ENCODE measurements at regions not wholly inside any gene's neighbourhood (a gene's known extent, or its start where the extent isn't known, plus 50 kb on each side); places are given as distances from the start of the nearest gene placed in this dataset.

DNA sequence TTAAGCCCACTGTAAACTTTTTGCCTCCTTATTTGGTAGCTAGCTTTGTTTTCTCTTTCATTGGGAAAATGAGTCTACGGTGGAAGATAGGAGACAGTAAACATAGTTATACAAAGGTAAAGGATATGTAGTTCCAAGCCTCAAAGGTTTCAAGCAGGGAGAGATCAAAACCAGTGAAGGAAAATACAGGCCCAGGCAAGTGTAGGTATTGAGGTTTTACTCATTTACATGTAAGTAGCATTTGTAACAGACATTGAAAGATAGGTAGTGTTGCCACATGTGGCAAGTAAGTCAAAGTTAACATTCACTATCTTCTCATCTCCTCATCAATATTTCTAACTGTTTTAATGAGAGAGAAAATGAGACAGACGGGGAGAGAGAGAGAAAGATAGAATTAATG is 136.5 kb downstream of the RTL3 start:
- Histone ChIP-seq H3K27me3 (ENCODE audit: control insufficient read depth, insufficient read depth, low read length) (no peaks in the 10 kb centered on the region), H3K36me3 (ENCODE audit: control insufficient read depth, insufficient read depth, low read length) (no peaks in the 10 kb centered on the region), H3K4me3 (ENCODE audit: low read length) (no peak overlapping the region), H3K4me1 (ENCODE audit: control insufficient read depth, insufficient read depth, low read length) (no peaks in the 10 kb centered on the region), H3K9me3 (ENCODE audit: control insufficient read depth, insufficient read depth, low read length) (no peaks in the 10 kb centered on the region), H3K27ac (ENCODE audit: low read length) (no peak overlapping the region)
- intact Hi-C loops (cut with micrococcal nuclease) = no loop called here
- H3K4me3 Mint-ChIP-seq = no peak overlapping the region
- H3K27me3 Mint-ChIP-seq (ENCODE audit: low read depth in 2 of 2) = no peaks in the 10 kb centered on the region
- WGBS (ENCODE audit: insufficient coverage) = 100% methylated on average over 1 of the region's 2 CpGs
- ATAC-seq (no peak), DNase-seq (no peak)
- TF ChIP-seq CTCF (IDR thresholded peaks at IDR 0.05) = no peak
- H3K36me3 Mint-ChIP-seq = no peaks in the 10 kb centered on the region
- no peak overlapping the region for H3K27ac Mint-ChIP-seq
- no peaks in the 10 kb centered on the region for H3K9me3 Mint-ChIP-seq
- H3K4me1 Mint-ChIP-seq = no peaks in the 10 kb centered on the region

GRCh38 chrX:78517124-78517523 is 142.0 kb downstream of the RTL3 start:
- no peak overlapping the region for H3K4me3 ChIP-seq (ENCODE audit: low read length)
- Mint-ChIP-seq H3K4me3 (no peak overlapping the region), H3K27me3 (ENCODE audit: low read depth in 2 of 2) (no peaks in the 10 kb centered on the region), H3K4me1 (no peaks in the 10 kb centered on the region), H3K9me3 (no peaks in the 10 kb centered on the region), H3K27ac (no peak overlapping the region), H3K36me3 (no peaks in the 10 kb centered on the region)
- H3K27me3 ChIP-seq (ENCODE audit: control insufficient read depth, insufficient read depth, low read length) = no peaks in the 10 kb centered on the region
- WGBS (ENCODE audit: insufficient coverage) = 0% methylated on average over 3 of the region's 4 CpGs
- no peaks in the 10 kb centered on the region for H3K9me3 ChIP-seq (ENCODE audit: control insufficient read depth, insufficient read depth, low read length)
- DNase-seq = peak in 1 of 2 donors; percentile 89
- no peaks in the 10 kb centered on the region for H3K36me3 ChIP-seq (ENCODE audit: control insufficient read depth, insufficient read depth, low read length)
- peak; percentile 40 to 61 (median 44) for ATAC-seq
- no peak overlapping the region for H3K27ac ChIP-seq (ENCODE audit: low read length)
- no peaks in the 10 kb centered on the region for H3K4me1 ChIP-seq (ENCODE audit: control insufficient read depth, insufficient read depth, low read length)
- no peak for TF ChIP-seq CTCF (IDR thresholded peaks at IDR 0.05)
- intact Hi-C loops (cut with micrococcal nuclease) = no loop called here

- H3K36me3 ChIP-seq (ENCODE audit: control insufficient read depth, insufficient read depth, low read length) = no peaks in the 10 kb centered on the region
- no peaks in the 10 kb centered on the region for H3K27me3 ChIP-seq (ENCODE audit: control insufficient read depth, insufficient read depth, low read length)
- Mint-ChIP-seq H3K27ac (no peak overlapping the region), H3K4me3 (no peak overlapping the region), H3K36me3 (no peaks in the 10 kb centered on the region), H3K27me3 (ENCODE audit: low read depth in 2 of 2) (no peaks in the 10 kb centered on the region), H3K9me3 (no peaks in the 10 kb centered on the region), H3K4me1 (no peaks in the 10 kb centered on the region)
- DNase-seq = peak in 1 of 2 donors; percentile 56
- H3K9me3 ChIP-seq (ENCODE audit: control insufficient read depth, insufficient read depth, low read length) = no peaks in the 10 kb centered on the region
- no peaks in the 10 kb centered on the region for H3K4me1 ChIP-seq (ENCODE audit: control insufficient read depth, insufficient read depth, low read length)
- no peak overlapping the region for H3K4me3 ChIP-seq (ENCODE audit: low read length)
- ATAC-seq = no peak
- intact Hi-C loops (cut with micrococcal nuclease) = no loop called here
- H3K27ac ChIP-seq (ENCODE audit: low read length) = no peak overlapping the region
- no peak for TF ChIP-seq CTCF (IDR thresholded peaks at IDR 0.05)
Measured at GRCh38 chrX:78514852-78515251, 144.3 kb downstream of the RTL3 start.

- Histone ChIP-seq H3K27ac (ENCODE audit: low read length) (no peak overlapping the region), H3K9me3 (ENCODE audit: control insufficient read depth, insufficient read depth, low read length) (no peaks in the 10 kb centered on the region), H3K27me3 (ENCODE audit: control insufficient read depth, insufficient read depth, low read length) (no peaks in the 10 kb centered on the region), H3K4me1 (ENCODE audit: control insufficient read depth, insufficient read depth, low read length) (no peaks in the 10 kb centered on the region), H3K36me3 (ENCODE audit: control insufficient read depth, insufficient read depth, low read length) (no peaks in the 10 kb centered on the region), H3K4me3 (ENCODE audit: low read length) (no peak overlapping the region)
- H3K27ac Mint-ChIP-seq = no peak overlapping the region
- intact Hi-C loops (cut with micrococcal nuclease) = no loop called here
- no peak for TF ChIP-seq CTCF (IDR thresholded peaks at IDR 0.05)
- H3K9me3 Mint-ChIP-seq = no peaks in the 10 kb centered on the region
- ATAC-seq (no peak), DNase-seq (no peak)
- no peaks in the 10 kb centered on the region for H3K4me1 Mint-ChIP-seq
- H3K36me3 Mint-ChIP-seq = no peaks in the 10 kb centered on the region
- no peak overlapping the region for H3K4me3 Mint-ChIP-seq
- WGBS (ENCODE audit: insufficient coverage) = 88% methylated on average over 5 of the region's 5 CpGs
- no peaks in the 10 kb centered on the region for H3K27me3 Mint-ChIP-seq (ENCODE audit: low read depth in 2 of 2)
Measured at GRCh38 chrX:78513971-78514738, 145.0 kb downstream of the RTL3 start.
